ENCODE measurements at regions not wholly inside any gene's neighbourhood (a gene's known extent, or its start where the extent isn't known, plus 50 kb on each side); places are given as distances from the start of the nearest gene placed in this dataset.
"Not testable (repeated sequence)": the region's sequence is repeated elsewhere in the genome, so short reads cannot be mapped to it uniquely, and the experiment has no call there.

GRCh38 chr20:29119684-29120083, 2137.8 kb upstream of the DEFB115 start:
- TF ChIP-seq, protein P1, sequence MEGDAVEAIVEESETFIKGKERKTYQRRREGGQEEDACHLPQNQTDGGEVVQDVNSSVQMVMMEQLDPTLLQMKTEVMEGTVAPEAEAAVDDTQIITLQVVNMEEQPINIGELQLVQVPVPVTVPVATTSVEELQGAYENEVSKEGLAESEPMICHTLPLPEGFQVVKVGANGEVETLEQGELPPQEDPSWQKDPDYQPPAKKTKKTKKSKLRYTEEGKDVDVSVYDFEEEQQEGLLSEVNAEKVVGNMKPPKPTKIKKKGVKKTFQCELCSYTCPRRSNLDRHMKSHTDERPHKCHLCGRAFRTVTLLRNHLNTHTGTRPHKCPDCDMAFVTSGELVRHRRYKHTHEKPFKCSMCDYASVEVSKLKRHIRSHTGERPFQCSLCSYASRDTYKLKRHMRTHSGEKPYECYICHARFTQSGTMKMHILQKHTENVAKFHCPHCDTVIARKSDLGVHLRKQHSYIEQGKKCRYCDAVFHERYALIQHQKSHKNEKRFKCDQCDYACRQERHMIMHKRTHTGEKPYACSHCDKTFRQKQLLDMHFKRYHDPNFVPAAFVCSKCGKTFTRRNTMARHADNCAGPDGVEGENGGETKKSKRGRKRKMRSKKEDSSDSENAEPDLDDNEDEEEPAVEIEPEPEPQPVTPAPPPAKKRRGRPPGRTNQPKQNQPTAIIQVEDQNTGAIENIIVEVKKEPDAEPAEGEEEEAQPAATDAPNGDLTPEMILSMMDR (IDR thresholded peaks at IDR 0.05), result not testable (repeated sequence)
- TF ChIP-seq POLR2A, EP300 (IDR thresholded peaks at IDR 0.05): not testable (repeated sequence)
